H1 (cell line): ENCODE measurements at regions not wholly inside any gene's neighbourhood (a gene's known extent, or its start where the extent isn't known, plus 50 kb on each side); places are given as distances from the start of the nearest gene placed in this dataset.

ENCODE experiments used
- ATF3 ChIP-seq: IDR thresholded peaks from 2 replicates; pipeline ENCODE4 v1.6.1; 2011; ENCODE audit warnings: low read depth, mild to moderate bottlenecking, low read length; ENCODE audit not compliant: insufficient read depth
- CTCF ChIP-seq, 3 experiments: IDR thresholded peaks; 1 replicate in 2 of 3; 2 replicates in 1 of 3; pipeline versions ENCODE4 v1.5.1 to v1.6.1; 2011; ENCODE audit warnings: low read length in 3 of 3, mild to moderate bottlenecking in 3 of 3, inconsistent platforms in 2 of 3, low read depth in 1 of 3, moderate library complexity in 1 of 3; ENCODE audit not compliant: insufficient read depth in 1 of 3; ENCODE audit errors: control extremely low read depth in 1 of 3
- RAD21 ChIP-seq, 2 experiments: IDR thresholded peaks in 1 of 2; conservative IDR thresholded peaks in 1 of 2; 2 replicates each; pipeline ENCODE4 v1.6.1; 2011; ENCODE audit warnings: low read depth in 2 of 2, low read length in 2 of 2, improper control_type of control experiment in 1 of 2, inconsistent platforms in 1 of 2, mild to moderate bottlenecking in 1 of 2, moderate library complexity in 1 of 2
- RNF2 ChIP-seq: fragments of 200-900, 300-1000 bp; sonication (generic); IDR thresholded peaks from 2 replicates; pipeline ENCODE4 v1.7.1; 2016; ENCODE audit warnings: borderline replicate concordance, low read depth, mild to moderate bottlenecking, antibody characterized with exemption, low read length; ENCODE audit not compliant: poor library complexity, severe bottlenecking; ENCODE audit errors: missing control alignments
- SP1 ChIP-seq: IDR thresholded peaks from 2 replicates; pipeline ENCODE4 v1.6.1; 2011; ENCODE audit warnings: low read depth, low read length
- TCF12 ChIP-seq: IDR thresholded peaks from 2 replicates; pipeline ENCODE4 v1.6.1; 2011; ENCODE audit warnings: low read depth, mild to moderate bottlenecking, low read length

GRCh38 chr3:140821493-140821892 is 120.1 kb upstream of the SLC25A36 start (continued):
- no peak for TF ChIP-seq CTCF (IDR thresholded peaks at IDR 0.05; ENCODE audit: control extremely low read depth in 1 of 3, insufficient read depth in 1 of 3, low read depth in 1 of 3, low read length in 3 of 3)
- TF ChIP-seq SP1 = no peak
- no peak for TF ChIP-seq TCF12
- no peak for TF ChIP-seq RNF2
- no peak for TF ChIP-seq ATF3
- TF ChIP-seq RAD21 (IDR thresholded peaks at IDR 0.05 in 1 of 2, conservative IDR thresholded peaks at IDR 0.05 in 1 of 2; ENCODE audit: low read depth in 2 of 2, low read length in 2 of 2) = no peak
